ENCODE measurements at regions not wholly inside any gene's neighbourhood (a gene's known extent, or its start where the extent isn't known, plus 50 kb on each side); places are given as distances from the start of the nearest gene placed in this dataset.

- no peak overlapping the region for H2BK15ac ChIP-seq (ENCODE audit: low read depth, low read length)
- Mint-ChIP-seq H3K27ac (no peak overlapping the region), H3K36me3 (ENCODE audit: insufficient read depth in 1 of 3, low read depth in 3 of 3) (0 out of 7 replicates have a peak, but pooled peaks cover 0 to under 1% (median 0%) of the 10 kb centered on the region in 3 experiments), H3K27me3 (ENCODE audit: low read depth) (peaks cover 27% of the 10 kb centered on the region), H3K4me3 (no peak overlapping the region), H3K4me1 (peaks cover 0 to 5% of the 10 kb centered on the region in 2 experiments; a peak in 2 of 4 replicates), H3K9me3 (no peaks in the 10 kb centered on the region; a peak in 1 of 5 replicates)
- no peak overlapping the region for H2AFZ ChIP-seq (ENCODE audit: low read length)
- H2BK12ac ChIP-seq (ENCODE audit: insufficient read length, low read depth, low read length), result no peak overlapping the region
- H3K18ac ChIP-seq (ENCODE audit: insufficient read length, low read depth, low read length), result no peak overlapping the region
- H3K79me2 ChIP-seq (ENCODE audit: insufficient read depth, low read length), result no peaks in the 10 kb centered on the region
- H3K9ac ChIP-seq (ENCODE audit: extremely low read depth, insufficient read length, low read length), result no peak overlapping the region
- no peak overlapping the region for H3K56ac ChIP-seq (ENCODE audit: insufficient read length, low read depth, low read length)
- no peaks in the 10 kb centered on the region for H3K23me2 ChIP-seq (ENCODE audit: insufficient read length, low read depth, low read length, poor library complexity, severe bottlenecking)
- no peak overlapping the region for H3K23ac ChIP-seq (ENCODE audit: insufficient read length, low read depth, low read length)
- no peak overlapping the region for H3T11ph ChIP-seq (ENCODE audit: low read length)
- H4K8ac ChIP-seq (replicated peaks; ENCODE audit: insufficient read length, low read depth, low read length), result no peak overlapping the region
- no peak overlapping the region for H3K4ac ChIP-seq (ENCODE audit: low read depth, low read length)
- H3K9me3 ChIP-seq (ENCODE audit: control insufficient read depth, low read depth, low read length), result no peaks in the 10 kb centered on the region
- no peak for TF ChIP-seq CTCF (conservative IDR thresholded peaks at IDR 0.05)
- H3K4me2 ChIP-seq (ENCODE audit: insufficient read depth, insufficient read length, low read length), result no peak overlapping the region
- no peak overlapping the region for H2BK120ac ChIP-seq (ENCODE audit: low read depth, low read length, poor library complexity, severe bottlenecking)
- no peak for DNase-seq
- no peaks in the 10 kb centered on the region for H3K27me3 ChIP-seq (ENCODE audit: insufficient read depth, low read length)
- no CpG with 5 or more reads among the region's 6 CpGs for WGBS (ENCODE audit: extremely low coverage, insufficient read length, low lambda C conversion rate)
- H2BK5ac ChIP-seq (ENCODE audit: insufficient read length, low read length), result no peak overlapping the region
- no peak overlapping the region for H4K91ac ChIP-seq (ENCODE audit: insufficient read length, low read depth, low read length)
- H2AK5ac ChIP-seq (ENCODE audit: insufficient read length, low read length), result no peak overlapping the region
- no peak overlapping the region for H2BK20ac ChIP-seq (ENCODE audit: low read depth, low read length, poor library complexity, severe bottlenecking)
- no peak overlapping the region for H3K27ac ChIP-seq (ENCODE audit: insufficient read length, low read depth, low read length)
- no peaks in the 10 kb centered on the region for H4K20me1 ChIP-seq (ENCODE audit: control insufficient read depth, insufficient read depth, insufficient read length)
- H4K5ac ChIP-seq (ENCODE audit: insufficient read length, low read depth, low read length), result no peak overlapping the region
- H3K4me1 ChIP-seq (ENCODE audit: insufficient read depth, low read length), result no peaks in the 10 kb centered on the region
- no peak overlapping the region for H3K14ac ChIP-seq (ENCODE audit: insufficient read depth, low read length)
- H3K79me1 ChIP-seq (ENCODE audit: insufficient read depth, low read depth, low read length, poor library complexity, severe bottlenecking), result no peaks in the 10 kb centered on the region
These were observed 72.2 kb upstream of the ALX4 start for GRCh38 chr11:44382118-44382517.
